ENCODE measurements at regions not wholly inside any gene's neighbourhood (a gene's known extent, or its start where the extent isn't known, plus 50 kb on each side); places are given as distances from the start of the nearest gene placed in this dataset.
"Not testable (repeated sequence)": the region's sequence is repeated elsewhere in the genome, so short reads cannot be mapped to it uniquely, and the experiment has no call there.

DNA sequence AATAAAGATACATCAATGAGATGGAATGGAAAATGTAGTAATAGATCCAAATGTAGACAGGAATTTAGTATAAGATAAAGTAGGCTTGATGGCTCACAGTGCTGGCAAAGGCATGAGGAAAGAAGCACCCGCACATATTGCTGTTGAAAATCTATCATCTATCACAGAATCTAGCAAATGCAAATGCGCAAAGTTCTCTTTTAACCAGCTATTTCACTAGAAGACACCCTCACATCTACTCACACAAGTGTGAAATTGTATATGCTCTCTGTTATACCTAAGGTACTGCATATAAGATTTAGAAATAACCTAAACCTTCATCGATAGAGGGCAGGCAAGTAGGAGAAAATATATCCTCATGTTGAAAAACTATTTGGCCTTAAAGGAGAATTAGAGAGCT is 756.7 kb upstream of the SEMA6D start:
- ChIA-PET CTCF (no interaction called here), POLR2A (no interaction called here)
- H3K27ac Mint-ChIP-seq: no peak overlapping the region
- H3K79me2 ChIP-seq (ENCODE audit: control insufficient read depth, insufficient read depth, low read length): no peaks in the 10 kb centered on the region
- no peak overlapping the region for H2AFZ ChIP-seq (ENCODE audit: insufficient read depth, low read depth, low read length, poor library complexity, severe bottlenecking)
- ATAC-seq (ENCODE audit: low read depth) (no peak), DNase-seq (no peak)
- H4K20me1 ChIP-seq (ENCODE audit: control insufficient read depth, insufficient read depth, low read length, poor library complexity, severe bottlenecking): no peaks in the 10 kb centered on the region
- no peaks in the 10 kb centered on the region for H3K9me3 ChIP-seq (ENCODE audit: control extremely low read depth in 1 of 3, control insufficient read depth in 2 of 3, insufficient read depth in 1 of 3, low read length in 2 of 3)
- H3K4me2 ChIP-seq (replicated peaks; ENCODE audit: low read depth, low read length, poor library complexity, severe bottlenecking): no peak overlapping the region
- H3K36me3 ChIP-seq (replicated peaks in 1 of 2; ENCODE audit: control extremely low read depth in 1 of 2, control insufficient read depth in 1 of 2, extremely low read depth in 1 of 2, insufficient read depth in 2 of 2, low read length in 1 of 2): no peaks in the 10 kb centered on the region
- WGBS (ENCODE audit: insufficient coverage): 100% methylated on average over 1 of the region's 3 CpGs
- H3K27ac ChIP-seq (ENCODE audit: low read length in 2 of 2): no peak overlapping the region
- peaks cover 4% of the 10 kb centered on the region for H3K9me3 Mint-ChIP-seq (ENCODE audit: insufficient read depth)
- no peaks in the 10 kb centered on the region for H3K4me1 Mint-ChIP-seq
- H3K4me3 Mint-ChIP-seq: no peak overlapping the region
- H3K9ac ChIP-seq (ENCODE audit: low read length): no peak overlapping the region
- no peak for TF ChIP-seq CTCF (IDR thresholded peaks at IDR 0.05)
- no peak for TF ChIP-seq EZH2 (IDR thresholded peaks at IDR 0.05; ENCODE audit: borderline replicate concordance, insufficient read depth, low read depth, low read length, poor library complexity, severe bottlenecking)
- no peaks in the 10 kb centered on the region for H3K27me3 ChIP-seq (replicated peaks in 1 of 4; ENCODE audit: control extremely low read depth in 1 of 4, control insufficient read depth in 3 of 4, insufficient read depth in 4 of 4, low read length in 3 of 4)
- no peaks in the 10 kb centered on the region for H3K27me3 Mint-ChIP-seq
- H3K4me1 ChIP-seq (ENCODE audit: control insufficient read depth in 2 of 2, insufficient read depth in 2 of 2, low read length in 2 of 2): no peaks in the 10 kb centered on the region
- no peak overlapping the region for H3K4me3 ChIP-seq (ENCODE audit: control extremely low read depth in 1 of 5, extremely low read depth in 1 of 5, insufficient read depth in 1 of 5, low read depth in 2 of 5, low read length in 4 of 5)
- intact Hi-C loops (cut with micrococcal nuclease): no loop called here

- POLR2A ChIA-PET: no interaction called here
- Mint-ChIP-seq H3K4me1 (no peaks in the 10 kb centered on the region), H3K27ac (no peak overlapping the region), H3K9me3 (ENCODE audit: insufficient read depth) (peaks cover 4% of the 10 kb centered on the region), H3K27me3 (no peaks in the 10 kb centered on the region), H3K4me3 (no peak overlapping the region)
- DNase-seq (no peak), ATAC-seq (ENCODE audit: low read depth) (no peak)
- Histone ChIP-seq H3K4me3 (ENCODE audit: control extremely low read depth in 1 of 5, extremely low read depth in 1 of 5, insufficient read depth in 1 of 5, low read depth in 2 of 5, low read length in 4 of 5) (no peak overlapping the region), H3K27me3 (replicated peaks in 1 of 4; ENCODE audit: control extremely low read depth in 1 of 4, control insufficient read depth in 3 of 4, insufficient read depth in 4 of 4, low read length in 3 of 4) (no peaks in the 10 kb centered on the region), H3K79me2 (ENCODE audit: control insufficient read depth, insufficient read depth, low read length) (no peaks in the 10 kb centered on the region), H4K20me1 (ENCODE audit: control insufficient read depth, insufficient read depth, low read length, poor library complexity, severe bottlenecking) (no peaks in the 10 kb centered on the region), H3K36me3 (replicated peaks in 1 of 2; ENCODE audit: control extremely low read depth in 1 of 2, control insufficient read depth in 1 of 2, extremely low read depth in 1 of 2, insufficient read depth in 2 of 2, low read length in 1 of 2) (no peaks in the 10 kb centered on the region), H2AFZ (ENCODE audit: insufficient read depth, low read depth, low read length, poor library complexity, severe bottlenecking) (no peak overlapping the region), H3K9me3 (ENCODE audit: control extremely low read depth in 1 of 3, control insufficient read depth in 2 of 3, insufficient read depth in 1 of 3, low read length in 2 of 3) (no peaks in the 10 kb centered on the region), H3K4me1 (ENCODE audit: control insufficient read depth in 2 of 2, insufficient read depth in 2 of 2, low read length in 2 of 2) (no peaks in the 10 kb centered on the region), H3K4me2 (replicated peaks; ENCODE audit: low read depth, low read length, poor library complexity, severe bottlenecking) (no peak overlapping the region), H3K9ac (ENCODE audit: low read length) (no peak overlapping the region), H3K27ac (ENCODE audit: low read length in 2 of 2) (no peak overlapping the region)
- intact Hi-C loops (cut with micrococcal nuclease): no loop called here
- TF ChIP-seq EZH2 (IDR thresholded peaks at IDR 0.05; ENCODE audit: borderline replicate concordance, insufficient read depth, low read depth, low read length, poor library complexity, severe bottlenecking) (no peak), CTCF (IDR thresholded peaks at IDR 0.05) (no peak)
- CTCF ChIA-PET: no interaction called here
Measured at GRCh38 chr15:46961795-46962194, 755.5 kb upstream of the SEMA6D start.

DNA sequence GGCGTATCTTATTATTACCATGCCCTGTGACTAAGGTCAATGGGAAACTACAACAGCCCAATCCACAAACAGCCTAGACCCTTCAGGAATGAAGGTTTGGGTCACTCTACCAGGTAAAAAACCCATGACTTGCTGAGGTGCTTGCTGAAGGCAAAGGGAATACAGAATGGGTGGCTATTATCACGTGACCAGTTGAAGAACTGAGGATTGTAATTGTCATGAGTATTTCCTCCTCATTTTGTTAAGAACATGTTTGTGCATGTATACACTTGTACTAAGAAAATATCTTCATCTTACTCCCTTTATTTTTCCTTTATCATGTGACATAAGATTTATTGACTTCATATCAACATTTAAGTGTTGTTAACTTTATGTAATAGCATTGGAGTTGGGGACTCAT is 729.2 kb upstream of the SEMA6D start:
- POLR2A ChIA-PET; intact Hi-C loops (cut with micrococcal nuclease); H3K9ac ChIP-seq (ENCODE audit: low read length); H3K4me1 Mint-ChIP-seq; H3K79me2 ChIP-seq (ENCODE audit: control insufficient read depth, insufficient read depth, low read length); H2AFZ ChIP-seq (ENCODE audit: insufficient read depth, low read depth, low read length, poor library complexity, severe bottlenecking); H4K20me1 ChIP-seq (ENCODE audit: control insufficient read depth, insufficient read depth, low read length, poor library complexity, severe bottlenecking); H3K27ac ChIP-seq (ENCODE audit: low read length in 2 of 2); H3K4me3 ChIP-seq (ENCODE audit: control extremely low read depth in 1 of 5, extremely low read depth in 1 of 5, insufficient read depth in 1 of 5, low read depth in 2 of 5, low read length in 4 of 5); H3K27ac Mint-ChIP-seq; H3K4me2 ChIP-seq (replicated peaks; ENCODE audit: low read depth, low read length, poor library complexity, severe bottlenecking); DNase-seq; H3K4me3 Mint-ChIP-seq; H3K9me3 ChIP-seq (ENCODE audit: control extremely low read depth in 1 of 3, control insufficient read depth in 2 of 3, insufficient read depth in 1 of 3, low read length in 2 of 3); H3K36me3 ChIP-seq (replicated peaks in 1 of 2; ENCODE audit: control extremely low read depth in 1 of 2, control insufficient read depth in 1 of 2, extremely low read depth in 1 of 2, insufficient read depth in 2 of 2, low read length in 1 of 2); H3K27me3 Mint-ChIP-seq; H3K4me1 ChIP-seq (ENCODE audit: control insufficient read depth in 2 of 2, insufficient read depth in 2 of 2, low read length in 2 of 2); ATAC-seq (ENCODE audit: low read depth); CTCF ChIA-PET; H3K27me3 ChIP-seq (replicated peaks in 1 of 4; ENCODE audit: control extremely low read depth in 1 of 4, control insufficient read depth in 3 of 4, insufficient read depth in 4 of 4, low read length in 3 of 4): not testable (repeated sequence)
- WGBS (ENCODE audit: insufficient coverage): no CpG with 5 or more reads among the region's 2 CpGs
- H3K9me3 Mint-ChIP-seq (ENCODE audit: insufficient read depth): peaks cover 10% of the 10 kb centered on the region

Data from B cell (primary cell).